HEK293 (cell line): ENCODE measurements at regions not wholly inside any gene's neighbourhood (a gene's known extent, or its start where the extent isn't known, plus 50 kb on each side); places are given as distances from the start of the nearest gene placed in this dataset.
A peak's percentile ranks its signal among the peaks of the same experiment; 100 is the strongest.

Source experiments
- ATF2 ChIP-seq: fragments of 450-650 bp; formaldehyde crosslinking; IDR thresholded peaks from 2 replicates; pipeline ENCODE4 v1.5.1; 2016; ENCODE audit warnings: missing biosample characterization, missing genetic modification characterization, low read depth
- IKZF3 ChIP-seq: fragments of 450-650 bp; IDR thresholded peaks from 2 replicates; pipeline ENCODE4 v1.5.0; 2018; ENCODE audit warnings: missing biosample characterization, mild to moderate bottlenecking, missing genetic modification characterization, moderate library complexity
- PRDM10 ChIP-seq: fragments of 450-650 bp; formaldehyde crosslinking; IDR thresholded peaks from 2 replicates; pipeline ENCODE4 v1.5.1; 2016; ENCODE audit warnings: missing biosample characterization, missing genetic modification characterization
- SCRT2 ChIP-seq: fragments of 450-650 bp; formaldehyde crosslinking; IDR thresholded peaks from 2 replicates; pipeline ENCODE4 v1.5.1; 2016; ENCODE audit warnings: missing biosample characterization, missing genetic modification characterization
- SP3 ChIP-seq: fragments of 450-650 bp; formaldehyde crosslinking; IDR thresholded peaks from 2 replicates; pipeline ENCODE4 v1.5.1; 2016; ENCODE audit warnings: missing biosample characterization, missing genetic modification characterization
- ZBTB48 ChIP-seq: fragments of 450-650 bp; formaldehyde crosslinking; IDR thresholded peaks from 2 replicates; pipeline ENCODE4 v1.5.1; 2016; ENCODE audit warnings: missing biosample characterization, missing genetic modification characterization
- ZNF132 ChIP-seq: fragments of 450-650 bp; formaldehyde crosslinking; IDR thresholded peaks from 2 replicates; pipeline ENCODE4 v1.5.1; 2017; ENCODE audit warnings: missing biosample characterization, missing genetic modification characterization, borderline replicate concordance
- ZNF140 ChIP-seq: fragments of 450-650 bp; formaldehyde crosslinking; IDR thresholded peaks from 2 replicates; pipeline ENCODE4 v1.5.1; 2016; ENCODE audit warnings: missing biosample characterization, missing genetic modification characterization
- ZNF175 ChIP-seq: fragments of 450-650 bp; formaldehyde crosslinking; IDR thresholded peaks from 2 replicates; pipeline ENCODE4 v1.5.1; 2016; ENCODE audit warnings: missing biosample characterization, missing genetic modification characterization
- ZNF26 ChIP-seq: fragments of 450-650 bp; formaldehyde crosslinking; IDR thresholded peaks from 2 replicates; pipeline ENCODE4 v1.5.1; 2016; ENCODE audit warnings: missing biosample characterization, missing genetic modification characterization
- ZNF266 ChIP-seq: fragments of 450-650 bp; formaldehyde crosslinking; IDR thresholded peaks from 2 replicates; pipeline ENCODE4 v1.5.1; 2016; ENCODE audit warnings: missing biosample characterization, missing genetic modification characterization, low read depth
- ZNF302 ChIP-seq: fragments of 450-650 bp; formaldehyde crosslinking; IDR thresholded peaks from 2 replicates; pipeline ENCODE4 v1.5.1; 2016; ENCODE audit warnings: missing biosample characterization, missing genetic modification characterization, low read depth
- ZNF394 ChIP-seq: fragments of 450-650 bp; formaldehyde crosslinking; IDR thresholded peaks from 2 replicates; pipeline ENCODE4 v1.5.1; 2016; ENCODE audit warnings: missing biosample characterization, missing genetic modification characterization, mild to moderate bottlenecking, moderate library complexity, borderline replicate concordance
- ZNF426 ChIP-seq: fragments of 450-650 bp; formaldehyde crosslinking; IDR thresholded peaks from 2 replicates; pipeline ENCODE4 v1.5.1; 2017; ENCODE audit warnings: missing biosample characterization, missing genetic modification characterization, mild to moderate bottlenecking, inconsistent platforms, moderate library complexity
- ZNF513 ChIP-seq: fragments of 450-650 bp; IDR thresholded peaks from 2 replicates; pipeline ENCODE4 v1.5.1; 2018; ENCODE audit warnings: missing biosample characterization, missing genetic modification characterization
- ZNF560 ChIP-seq: fragments of 450-650 bp; formaldehyde crosslinking; IDR thresholded peaks from 2 replicates; pipeline ENCODE4 v1.5.1; 2017; ENCODE audit warnings: missing biosample characterization, missing genetic modification characterization, borderline replicate concordance
- ZNF621 ChIP-seq: fragments of 450-650 bp; formaldehyde crosslinking; IDR thresholded peaks from 2 replicates; pipeline ENCODE4 v1.5.1; 2017; ENCODE audit warnings: missing biosample characterization, missing genetic modification characterization
- ZNF624 ChIP-seq: fragments of 450-650 bp; formaldehyde crosslinking; IDR thresholded peaks from 2 replicates; pipeline ENCODE4 v1.5.1; 2017; ENCODE audit warnings: missing biosample characterization, missing genetic modification characterization
- ZNF664 ChIP-seq: fragments of 450-650 bp; formaldehyde crosslinking; IDR thresholded peaks from 2 replicates; pipeline ENCODE4 v1.5.1; 2016; ENCODE audit warnings: missing biosample characterization, missing genetic modification characterization
- ZSCAN23 ChIP-seq: fragments of 450-650 bp; formaldehyde crosslinking; IDR thresholded peaks from 2 replicates; pipeline ENCODE4 v1.5.1; 2016; ENCODE audit warnings: missing biosample characterization, missing genetic modification characterization
- TF ChIP-seq, protein P1 (sequence below): fragments of 450-650 bp; formaldehyde crosslinking; IDR thresholded peaks from 2 replicates; pipeline ENCODE4 v1.5.1; 2016; ENCODE audit warnings: missing biosample characterization, missing genetic modification characterization, low read depth
- TF ChIP-seq, protein P2 (sequence below): fragments of 450-650 bp; formaldehyde crosslinking; IDR thresholded peaks from 2 replicates; pipeline ENCODE4 v1.5.1; 2016; ENCODE audit warnings: missing biosample characterization, missing genetic modification characterization
- TF ChIP-seq, protein P3 (sequence below): IDR thresholded peaks from 2 replicates; pipeline ENCODE4 v1.6.1; 2011; ENCODE audit warnings: mild to moderate bottlenecking, low read depth, low read length, borderline replicate concordance
- TF ChIP-seq, protein P4 (sequence below): fragments of 450-650 bp; formaldehyde crosslinking; IDR thresholded peaks from 2 replicates; pipeline ENCODE4 v1.5.1; 2016; ENCODE audit warnings: missing biosample characterization, missing genetic modification characterization

GRCh38 chr2:12555012-12555645 lies 161.6 kb upstream of the TRIB2 start (continued):
- TF ChIP-seq ZNF560 (tag by site-specific recombination): no peak
- no peak for TF ChIP-seq ZNF302 (tag by site-specific recombination)
- no peak for TF ChIP-seq ZBTB48 (tag by site-specific recombination)
- TF ChIP-seq ZNF140 (tag by site-specific recombination): no peak
- no peak for TF ChIP-seq ATF2 (tag by site-specific recombination)
- 0 out of 2 replicates have a peak, but pooled peaks have one; percentile 12 for TF ChIP-seq ZNF664 (tag by site-specific recombination)
- TF ChIP-seq ZNF132: no peak
- TF ChIP-seq ZNF266 (tag by site-specific recombination): no peak
- no peak for TF ChIP-seq ZNF175
- no peak for TF ChIP-seq ZNF426
- 0 out of 2 replicates have a peak, but pooled peaks have one; percentile 59 for TF ChIP-seq SCRT2 (tag by site-specific recombination)
- peak; percentile 59 for TF ChIP-seq PRDM10 (tag by site-specific recombination)
- TF ChIP-seq ZNF26 (tag by site-specific recombination): no peak
- TF ChIP-seq, protein P1, sequence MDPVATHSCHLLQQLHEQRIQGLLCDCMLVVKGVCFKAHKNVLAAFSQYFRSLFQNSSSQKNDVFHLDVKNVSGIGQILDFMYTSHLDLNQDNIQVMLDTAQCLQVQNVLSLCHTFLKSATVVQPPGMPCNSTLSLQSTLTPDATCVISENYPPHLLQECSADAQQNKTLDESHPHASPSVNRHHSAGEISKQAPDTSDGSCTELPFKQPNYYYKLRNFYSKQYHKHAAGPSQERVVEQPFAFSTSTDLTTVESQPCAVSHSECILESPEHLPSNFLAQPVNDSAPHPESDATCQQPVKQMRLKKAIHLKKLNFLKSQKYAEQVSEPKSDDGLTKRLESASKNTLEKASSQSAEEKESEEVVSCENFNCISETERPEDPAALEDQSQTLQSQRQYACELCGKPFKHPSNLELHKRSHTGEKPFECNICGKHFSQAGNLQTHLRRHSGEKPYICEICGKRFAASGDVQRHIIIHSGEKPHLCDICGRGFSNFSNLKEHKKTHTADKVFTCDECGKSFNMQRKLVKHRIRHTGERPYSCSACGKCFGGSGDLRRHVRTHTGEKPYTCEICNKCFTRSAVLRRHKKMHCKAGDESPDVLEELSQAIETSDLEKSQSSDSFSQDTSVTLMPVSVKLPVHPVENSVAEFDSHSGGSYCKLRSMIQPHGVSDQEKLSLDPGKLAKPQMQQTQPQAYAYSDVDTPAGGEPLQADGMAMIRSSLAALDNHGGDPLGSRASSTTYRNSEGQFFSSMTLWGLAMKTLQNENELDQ (tag by site-specific recombination): no peak
- no peak for TF ChIP-seq ZSCAN23
- TF ChIP-seq, protein P2, sequence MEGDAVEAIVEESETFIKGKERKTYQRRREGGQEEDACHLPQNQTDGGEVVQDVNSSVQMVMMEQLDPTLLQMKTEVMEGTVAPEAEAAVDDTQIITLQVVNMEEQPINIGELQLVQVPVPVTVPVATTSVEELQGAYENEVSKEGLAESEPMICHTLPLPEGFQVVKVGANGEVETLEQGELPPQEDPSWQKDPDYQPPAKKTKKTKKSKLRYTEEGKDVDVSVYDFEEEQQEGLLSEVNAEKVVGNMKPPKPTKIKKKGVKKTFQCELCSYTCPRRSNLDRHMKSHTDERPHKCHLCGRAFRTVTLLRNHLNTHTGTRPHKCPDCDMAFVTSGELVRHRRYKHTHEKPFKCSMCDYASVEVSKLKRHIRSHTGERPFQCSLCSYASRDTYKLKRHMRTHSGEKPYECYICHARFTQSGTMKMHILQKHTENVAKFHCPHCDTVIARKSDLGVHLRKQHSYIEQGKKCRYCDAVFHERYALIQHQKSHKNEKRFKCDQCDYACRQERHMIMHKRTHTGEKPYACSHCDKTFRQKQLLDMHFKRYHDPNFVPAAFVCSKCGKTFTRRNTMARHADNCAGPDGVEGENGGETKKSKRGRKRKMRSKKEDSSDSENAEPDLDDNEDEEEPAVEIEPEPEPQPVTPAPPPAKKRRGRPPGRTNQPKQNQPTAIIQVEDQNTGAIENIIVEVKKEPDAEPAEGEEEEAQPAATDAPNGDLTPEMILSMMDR (tag by site-specific recombination): peak; percentile 11; the same call in 1 of the 2 replicates
- TF ChIP-seq ZNF624 (tag by site-specific recombination): no peak
- no peak for TF ChIP-seq ZNF394
- no peak for TF ChIP-seq ZNF621
- TF ChIP-seq, protein P3, sequence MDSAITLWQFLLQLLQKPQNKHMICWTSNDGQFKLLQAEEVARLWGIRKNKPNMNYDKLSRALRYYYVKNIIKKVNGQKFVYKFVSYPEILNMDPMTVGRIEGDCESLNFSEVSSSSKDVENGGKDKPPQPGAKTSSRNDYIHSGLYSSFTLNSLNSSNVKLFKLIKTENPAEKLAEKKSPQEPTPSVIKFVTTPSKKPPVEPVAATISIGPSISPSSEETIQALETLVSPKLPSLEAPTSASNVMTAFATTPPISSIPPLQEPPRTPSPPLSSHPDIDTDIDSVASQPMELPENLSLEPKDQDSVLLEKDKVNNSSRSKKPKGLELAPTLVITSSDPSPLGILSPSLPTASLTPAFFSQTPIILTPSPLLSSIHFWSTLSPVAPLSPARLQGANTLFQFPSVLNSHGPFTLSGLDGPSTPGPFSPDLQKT: no peak
- 0 out of 2 replicates have a peak, but pooled peaks have one; percentile 12 for TF ChIP-seq SP3 (tag by site-specific recombination)
- TF ChIP-seq, protein P4, sequence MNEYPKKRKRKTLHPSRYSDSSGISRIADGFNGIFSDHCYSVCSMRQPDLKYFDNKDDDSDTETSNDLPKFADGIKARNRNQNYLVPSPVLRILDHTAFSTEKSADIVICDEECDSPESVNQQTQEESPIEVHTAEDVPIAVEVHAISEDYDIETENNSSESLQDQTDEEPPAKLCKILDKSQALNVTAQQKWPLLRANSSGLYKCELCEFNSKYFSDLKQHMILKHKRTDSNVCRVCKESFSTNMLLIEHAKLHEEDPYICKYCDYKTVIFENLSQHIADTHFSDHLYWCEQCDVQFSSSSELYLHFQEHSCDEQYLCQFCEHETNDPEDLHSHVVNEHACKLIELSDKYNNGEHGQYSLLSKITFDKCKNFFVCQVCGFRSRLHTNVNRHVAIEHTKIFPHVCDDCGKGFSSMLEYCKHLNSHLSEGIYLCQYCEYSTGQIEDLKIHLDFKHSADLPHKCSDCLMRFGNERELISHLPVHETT (tag by site-specific recombination): no peak
- no peak for TF ChIP-seq ZNF513 (tag by site-specific recombination)
- TF ChIP-seq IKZF3: no peak
